Ovary (tissue), 7 donors: ENCODE measurements at regions not wholly inside any gene's neighbourhood (a gene's known extent, or its start where the extent isn't known, plus 50 kb on each side); places are given as distances from the start of the nearest gene placed in this dataset.

Experiments
- DNase-seq, 5 donors: peaks; one replicate each; pipeline ENCODE4 v3.0.0-alpha.2; 2019 to 2020
- H3K27ac ChIP-seq, 2 donors: fragments of 200-600 bp; one replicate each; pipeline versions ENCODE4 v1.5.1 to v1.8.0; 2019 to 2022
- H3K27me3 ChIP-seq: fragments of 200-600 bp; one replicate; pipeline ENCODE4 v1.8.0; 2022
- H3K36me3 ChIP-seq: fragments of 200-600 bp; sonication (generic); one replicate; pipeline ENCODE4 v1.5.1; 2019
- H3K4me1 ChIP-seq: one replicate; pipeline ENCODE4 v1.8.1; 2013; ENCODE audit warnings: mild to moderate bottlenecking, moderate library complexity; ENCODE audit not compliant: insufficient read depth
- H3K4me3 ChIP-seq: fragments of 200-600 bp; sonication (generic); one replicate; pipeline ENCODE4 v1.5.1; 2017
- H3K9me3 ChIP-seq, 2 donors: fragments of 200-600 bp in 1 of 2; sonication (generic) in 1 of 2; one replicate each; pipeline versions ENCODE4 v1.5.1 to v1.8.1; 2013 to 2019; ENCODE audit warnings: mild to moderate bottlenecking in 1 of 2, moderate library complexity in 1 of 2
- CTCF ChIP-seq, 3 donors: fragments of 450-650 bp in 2 of 3; fragments of 200-600 bp in 1 of 3; IDR thresholded peaks; one replicate each; pipeline versions ENCODE4 v1.5.1 to v1.8.0; 2016 to 2022; ENCODE audit warnings: antibody characterized with exemption in 3 of 3, mild to moderate bottlenecking in 1 of 3
- EP300 ChIP-seq: sonication (generic); formaldehyde crosslinking; IDR thresholded peaks from one replicate; pipeline ENCODE4 v1.6.1; 2017; ENCODE audit warnings: antibody characterized with exemption
- POLR2A ChIP-seq: fragments of 450-650 bp; IDR thresholded peaks from one replicate; pipeline ENCODE4 v1.6.1; 2017; ENCODE audit warnings: antibody characterized with exemption, mild to moderate bottlenecking, moderate library complexity
- WGBS, 3 donors: extraction: QIAGEN DNeasy Blood & Tissue Kit in 1 of 3; methylation state at CpG; one replicate each; pipeline versions ENCODE4 v1.1.5 to v1.1.7; 2013 to 2017; 5-methylcytosine and 5-hydroxymethylcytosine counted together
- intact Hi-C, 4 donors: fragments of 100-400 bp; cut with DNase I; formaldehyde crosslinking; loops; one replicate each; pipeline versions ENCODE4 v1.11.0 to v1.15.1; 2022 to 2023
- donor health status: DM: no; HTN: no; CAD: no; lungs with moderate emphysema.
- donor health status: DM: no; HTN: no; CAD: no.
- donor health status: Bipolar disorder and iron deficiency.
- donor health status: DM: no; HTN: no; CAD: no.
- donor health status: DM: yes; HTN: yes; CAD: no.

- H3K27ac ChIP-seq: no peak overlapping the region
- no peak for DNase-seq
- no peaks in the 10 kb centered on the region for H3K4me1 ChIP-seq
- TF ChIP-seq POLR2A (no peak), CTCF (IDR thresholded peaks at IDR 0.05) (no peak), EP300 (no peak)
- no peak overlapping the region for H3K4me3 ChIP-seq
- intact Hi-C loops: no loop called here
- no peaks in the 10 kb centered on the region for H3K27me3 ChIP-seq
- no peaks in the 10 kb centered on the region for H3K36me3 ChIP-seq
- H3K9me3 ChIP-seq: no peaks in the 10 kb centered on the region
- 92 to 93% (median 93%) methylated on average over 6 of the region's 6 CpGs for WGBS, 3 donors
Measured at GRCh38 chr4:20323991-20324390, 72.3 kb downstream of the SLIT2 start.

- H3K9me3 ChIP-seq: no peaks in the 10 kb centered on the region
- intact Hi-C loops: no loop called here
- H3K36me3 ChIP-seq: no peaks in the 10 kb centered on the region
- H3K27me3 ChIP-seq: peaks cover 3% of the 10 kb centered on the region
- no peak overlapping the region for H3K4me3 ChIP-seq
- no peaks in the 10 kb centered on the region for H3K4me1 ChIP-seq
- no peak for DNase-seq
- 73 to 92% (median 89%) methylated on average over 1 of the region's 1 CpG for WGBS, 3 donors
- TF ChIP-seq EP300 (no peak), CTCF (IDR thresholded peaks at IDR 0.05) (no peak), POLR2A (no peak)
- no peak overlapping the region for H3K27ac ChIP-seq
Measured at GRCh38 chr4:20326460-20326859, 74.8 kb downstream of the SLIT2 start.

- DNase-seq: no peak
- no peaks in the 10 kb centered on the region for H3K9me3 ChIP-seq
- no peak overlapping the region for H3K27ac ChIP-seq
- peaks cover 3% of the 10 kb centered on the region for H3K27me3 ChIP-seq
- TF ChIP-seq POLR2A: no peak
- WGBS, 3 donors: 66 to 70% (median 69%) methylated on average over 2 of the region's 2 CpGs
- no peaks in the 10 kb centered on the region for H3K36me3 ChIP-seq
- intact Hi-C loops: no loop called here
- no peaks in the 10 kb centered on the region for H3K4me1 ChIP-seq
- H3K4me3 ChIP-seq: no peak overlapping the region
Measured at GRCh38 chr4:20326977-20327376, 75.3 kb downstream of the SLIT2 start.

- Histone ChIP-seq H3K4me1 (no peaks in the 10 kb centered on the region), H3K36me3 (no peaks in the 10 kb centered on the region), H3K27ac (no peak overlapping the region), H3K4me3 (no peak overlapping the region), H3K9me3 (no peaks in the 10 kb centered on the region), H3K27me3 (peaks cover 3% of the 10 kb centered on the region)
- intact Hi-C loops: no loop called here
- TF ChIP-seq POLR2A (no peak), CTCF (IDR thresholded peaks at IDR 0.05) (no peak), EP300 (no peak)
- WGBS, 3 donors: 89 to 91% (median 91%) methylated on average over 2 of the region's 2 CpGs
- DNase-seq: no peak
Measured at GRCh38 chr4:20327808-20328207, 76.1 kb downstream of the SLIT2 start.

GRCh38 chr4:20331642-20332041 is 79.9 kb downstream of the SLIT2 start:
- no peak overlapping the region for H3K27ac ChIP-seq
- intact Hi-C loops: no loop called here
- H3K4me3 ChIP-seq: no peak overlapping the region
- no peak for DNase-seq
- 93 to 94% (median 94%) methylated on average over 1 of the region's 1 CpG for WGBS, 3 donors
- peaks cover 3% of the 10 kb centered on the region for H3K27me3 ChIP-seq
- H3K9me3 ChIP-seq: no peaks in the 10 kb centered on the region
- no peaks in the 10 kb centered on the region for H3K36me3 ChIP-seq
- no peaks in the 10 kb centered on the region for H3K4me1 ChIP-seq
- TF ChIP-seq EP300 (no peak), CTCF (IDR thresholded peaks at IDR 0.05) (no peak), POLR2A (no peak)
